GM23338 (cell line): ENCODE measurements at regions not wholly inside any gene's neighbourhood (a gene's known extent, or its start where the extent isn't known, plus 50 kb on each side); places are given as distances from the start of the nearest gene placed in this dataset.

Source experiments
- ATAC-seq: fragments of 200-7000 bp; cut with Tn5 transposase; 3 replicates; pipeline ENCODE4 v1.9.1; 2020
- DNase-seq: peaks from one replicate; pipeline ENCODE4 v3.0.0-alpha.2; 2015; ENCODE audit warnings: low spot score
- H2AFZ ChIP-seq: fragments of 200-600 bp; sonication (generic); 2 replicates; pipeline ENCODE4 v1.8.0; 2016; ENCODE audit warnings: antibody characterized with exemption, mild to moderate bottlenecking, moderate library complexity
- H3F3A ChIP-seq: fragments of 200-600 bp; sonication (generic); replicated peaks from 2 replicates; pipeline ENCODE4 v1.8.0; 2017; ENCODE audit warnings: antibody characterized with exemption, mixed run types, low read depth
- H3K27ac ChIP-seq: fragments of 200-600 bp; sonication (generic); 2 replicates; pipeline ENCODE4 v1.6.1; 2016; ENCODE audit warnings: low read depth
- H3K27me3 ChIP-seq: fragments of 200-600 bp; sonication (generic); 2 replicates; pipeline ENCODE4 v1.8.0; 2016; ENCODE audit warnings: mild to moderate bottlenecking, mixed run types, moderate library complexity; ENCODE audit not compliant: insufficient read depth
- H3K36me3 ChIP-seq: fragments of 200-600 bp; sonication (generic); 2 replicates; pipeline ENCODE4 v1.8.0; 2016; ENCODE audit warnings: mild to moderate bottlenecking; ENCODE audit not compliant: insufficient read depth
- H3K4me1 ChIP-seq: fragments of 200-600 bp; sonication (generic); 2 replicates; pipeline ENCODE4 v1.8.0; 2016; ENCODE audit warnings: mild to moderate bottlenecking, moderate library complexity; ENCODE audit not compliant: insufficient read depth
- H3K4me2 ChIP-seq: fragments of 200-600 bp; sonication (generic); 2 replicates; pipeline ENCODE4 v1.7.1; 2017; ENCODE audit warnings: mixed run types
- H3K4me3 ChIP-seq: fragments of 200-600 bp; sonication (generic); 2 replicates; pipeline ENCODE4 v1.6.1; 2016; ENCODE audit warnings: mixed run types
- H3K79me2 ChIP-seq: fragments of 200-600 bp; sonication (generic); replicated peaks from 2 replicates; pipeline ENCODE4 v1.8.0; 2017; ENCODE audit warnings: mild to moderate bottlenecking; ENCODE audit not compliant: insufficient read depth
- H3K9me2 ChIP-seq: fragments of 200-600 bp; sonication (generic); 2 replicates; pipeline ENCODE4 v1.8.0; 2017; ENCODE audit not compliant: insufficient read depth
- H4K20me1 ChIP-seq: fragments of 200-600 bp; sonication (generic); replicated peaks from 2 replicates; pipeline ENCODE4 v1.8.0; 2017; ENCODE audit warnings: mild to moderate bottlenecking; ENCODE audit not compliant: insufficient read depth
- H3K27ac Mint-ChIP-seq: 2 replicates; pipeline ENCODE4 v1.8.0; 2020; ENCODE audit warnings: inconsistent platforms, mild to moderate bottlenecking, moderate library complexity, mixed read lengths
- H3K27me3 Mint-ChIP-seq: 3 replicates; pipeline ENCODE4 v1.8.0; 2022; ENCODE audit warnings: low read depth, mild to moderate bottlenecking, moderate library complexity, mixed read lengths, inconsistent platforms; ENCODE audit not compliant: insufficient read depth, poor library complexity
- H3K36me3 Mint-ChIP-seq: 3 replicates; pipeline ENCODE4 v1.8.0; 2021; ENCODE audit warnings: low read depth, mild to moderate bottlenecking, inconsistent platforms, moderate library complexity, mixed read lengths
- H3K4me1 Mint-ChIP-seq: 3 replicates; pipeline ENCODE4 v1.8.0; 2020; ENCODE audit warnings: mild to moderate bottlenecking, inconsistent platforms, mixed read lengths
- H3K4me3 Mint-ChIP-seq: 3 replicates; pipeline ENCODE4 v1.8.0; 2021; ENCODE audit warnings: moderate library complexity, mild to moderate bottlenecking, inconsistent platforms, mixed read lengths
- H3K9me3 Mint-ChIP-seq: 3 replicates; pipeline ENCODE4 v1.8.0; 2020; ENCODE audit warnings: moderate library complexity, mild to moderate bottlenecking, inconsistent platforms, mixed read lengths
- CREB1 ChIP-seq: fragments of 250-450 bp; sonication (Bioruptor Pico); IDR thresholded peaks from 2 replicates; pipeline ENCODE4 v1.5.0; 2020; ENCODE audit warnings: low read depth, mild to moderate bottlenecking, moderate library complexity
- EZH2phosphoT487 ChIP-seq: fragments of 200-600 bp; sonication (generic); IDR thresholded peaks from one replicate; pipeline ENCODE4 v1.8.1; 2018; ENCODE audit warnings: antibody characterized with exemption; ENCODE audit not compliant: unreplicated experiment
- NANOG ChIP-seq: IDR thresholded peaks from 2 replicates; pipeline ENCODE4 v1.6.1; 2016; ENCODE audit warnings: antibody characterized with exemption, borderline replicate concordance
- ZNF331 ChIP-seq: fragments of 250-450 bp; sonication (Bioruptor Pico); IDR thresholded peaks from 2 replicates; pipeline ENCODE4 v1.5.0; 2020; ENCODE audit warnings: low read depth, mild to moderate bottlenecking, moderate library complexity
- TF ChIP-seq, protein P1 (sequence below): fragments of 250-450 bp; sonication (Bioruptor Pico); IDR thresholded peaks from 2 replicates; pipeline ENCODE4 v1.5.0; 2020; ENCODE audit warnings: mild to moderate bottlenecking, moderate library complexity
- TF ChIP-seq, protein P2 (sequence below), 2 experiments: fragments of 200-600 bp in 1 of 2; sonication (generic) in 1 of 2; conservative IDR thresholded peaks; 2 replicates each; pipeline versions ENCODE4 v1.5.1 to v1.6.1; 2016 to 2017; ENCODE audit warnings: antibody characterized with exemption in 2 of 2, low read depth in 2 of 2, mild to moderate bottlenecking in 2 of 2, moderate library complexity in 1 of 2

DNA sequence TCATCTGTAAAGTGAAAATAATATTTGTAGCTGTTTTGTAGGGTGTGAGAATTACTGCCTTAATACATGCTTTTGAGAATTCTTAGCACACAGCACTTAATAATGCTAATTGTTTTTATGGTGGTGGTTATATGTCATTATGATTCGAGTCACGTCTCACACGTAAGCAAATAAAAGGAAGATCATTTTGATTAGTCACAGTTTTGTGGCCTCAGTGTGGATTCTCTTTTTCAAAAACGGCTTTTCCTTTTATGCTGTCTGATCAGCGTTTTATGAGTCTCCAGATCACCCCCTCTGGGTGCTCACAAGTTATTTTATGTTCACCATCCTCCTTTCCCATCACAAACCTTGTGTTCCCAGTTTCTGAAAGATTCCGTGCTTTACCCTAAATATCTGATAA is 255.6 kb upstream of the CNTN4 start (continued):
- no peak for TF ChIP-seq NANOG
- TF ChIP-seq, protein P1, sequence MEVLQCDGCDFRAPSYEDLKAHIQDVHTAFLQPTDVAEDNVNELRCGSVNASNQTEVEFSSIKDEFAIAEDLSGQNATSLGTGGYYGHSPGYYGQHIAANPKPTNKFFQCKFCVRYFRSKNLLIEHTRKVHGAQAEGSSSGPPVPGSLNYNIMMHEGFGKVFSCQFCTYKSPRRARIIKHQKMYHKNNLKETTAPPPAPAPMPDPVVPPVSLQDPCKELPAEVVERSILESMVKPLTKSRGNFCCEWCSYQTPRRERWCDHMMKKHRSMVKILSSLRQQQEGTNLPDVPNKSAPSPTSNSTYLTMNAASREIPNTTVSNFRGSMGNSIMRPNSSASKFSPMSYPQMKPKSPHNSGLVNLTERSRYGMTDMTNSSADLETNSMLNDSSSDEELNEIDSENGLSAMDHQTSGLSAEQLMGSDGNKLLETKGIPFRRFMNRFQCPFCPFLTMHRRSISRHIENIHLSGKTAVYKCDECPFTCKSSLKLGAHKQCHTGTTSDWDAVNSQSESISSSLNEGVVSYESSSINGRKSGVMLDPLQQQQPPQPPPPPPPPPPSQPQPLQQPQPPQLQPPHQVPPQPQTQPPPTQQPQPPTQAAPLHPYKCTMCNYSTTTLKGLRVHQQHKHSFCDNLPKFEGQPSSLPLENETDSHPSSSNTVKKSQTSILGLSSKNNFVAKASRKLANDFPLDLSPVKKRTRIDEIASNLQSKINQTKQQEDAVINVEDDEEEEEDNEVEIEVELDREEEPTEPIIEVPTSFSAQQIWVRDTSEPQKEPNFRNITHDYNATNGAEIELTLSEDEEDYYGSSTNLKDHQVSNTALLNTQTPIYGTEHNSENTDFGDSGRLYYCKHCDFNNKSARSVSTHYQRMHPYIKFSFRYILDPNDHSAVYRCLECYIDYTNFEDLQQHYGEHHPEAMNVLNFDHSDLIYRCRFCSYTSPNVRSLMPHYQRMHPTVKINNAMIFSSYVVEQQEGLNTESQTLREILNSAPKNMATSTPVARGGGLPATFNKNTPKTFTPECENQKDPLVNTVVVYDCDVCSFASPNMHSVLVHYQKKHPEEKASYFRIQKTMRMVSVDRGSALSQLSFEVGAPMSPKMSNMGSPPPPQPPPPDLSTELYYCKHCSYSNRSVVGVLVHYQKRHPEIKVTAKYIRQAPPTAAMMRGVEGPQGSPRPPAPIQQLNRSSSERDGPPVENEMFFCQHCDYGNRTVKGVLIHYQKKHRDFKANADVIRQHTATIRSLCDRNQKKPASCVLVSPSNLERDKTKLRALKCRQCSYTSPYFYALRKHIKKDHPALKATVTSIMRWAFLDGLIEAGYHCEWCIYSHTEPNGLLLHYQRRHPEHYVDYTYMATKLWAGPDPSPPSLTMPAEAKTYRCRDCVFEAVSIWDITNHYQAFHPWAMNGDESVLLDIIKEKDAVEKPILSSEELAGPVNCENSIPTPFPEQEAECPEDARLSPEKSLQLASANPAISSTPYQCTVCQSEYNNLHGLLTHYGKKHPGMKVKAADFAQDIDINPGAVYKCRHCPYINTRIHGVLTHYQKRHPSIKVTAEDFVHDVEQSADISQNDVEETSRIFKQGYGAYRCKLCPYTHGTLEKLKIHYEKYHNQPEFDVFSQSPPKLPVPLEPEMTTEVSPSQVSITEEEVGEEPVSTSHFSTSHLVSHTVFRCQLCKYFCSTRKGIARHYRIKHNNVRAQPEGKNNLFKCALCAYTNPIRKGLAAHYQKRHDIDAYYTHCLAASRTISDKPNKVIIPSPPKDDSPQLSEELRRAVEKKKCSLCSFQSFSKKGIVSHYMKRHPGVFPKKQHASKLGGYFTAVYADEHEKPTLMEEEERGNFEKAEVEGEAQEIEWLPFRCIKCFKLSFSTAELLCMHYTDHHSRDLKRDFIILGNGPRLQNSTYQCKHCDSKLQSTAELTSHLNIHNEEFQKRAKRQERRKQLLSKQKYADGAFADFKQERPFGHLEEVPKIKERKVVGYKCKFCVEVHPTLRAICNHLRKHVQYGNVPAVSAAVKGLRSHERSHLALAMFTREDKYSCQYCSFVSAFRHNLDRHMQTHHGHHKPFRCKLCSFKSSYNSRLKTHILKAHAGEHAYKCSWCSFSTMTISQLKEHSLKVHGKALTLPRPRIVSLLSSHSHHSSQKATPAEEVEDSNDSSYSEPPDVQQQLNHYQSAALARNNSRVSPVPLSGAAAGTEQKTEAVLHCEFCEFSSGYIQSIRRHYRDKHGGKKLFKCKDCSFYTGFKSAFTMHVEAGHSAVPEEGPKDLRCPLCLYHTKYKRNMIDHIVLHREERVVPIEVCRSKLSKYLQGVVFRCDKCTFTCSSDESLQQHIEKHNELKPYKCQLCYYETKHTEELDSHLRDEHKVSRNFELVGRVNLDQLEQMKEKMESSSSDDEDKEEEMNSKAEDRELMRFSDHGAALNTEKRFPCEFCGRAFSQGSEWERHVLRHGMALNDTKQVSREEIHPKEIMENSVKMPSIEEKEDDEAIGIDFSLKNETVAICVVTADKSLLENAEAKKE (CRISPR knock-in tag), result no peak
- TF ChIP-seq CREB1 (CRISPR knock-in tag), result no peak

DNA sequence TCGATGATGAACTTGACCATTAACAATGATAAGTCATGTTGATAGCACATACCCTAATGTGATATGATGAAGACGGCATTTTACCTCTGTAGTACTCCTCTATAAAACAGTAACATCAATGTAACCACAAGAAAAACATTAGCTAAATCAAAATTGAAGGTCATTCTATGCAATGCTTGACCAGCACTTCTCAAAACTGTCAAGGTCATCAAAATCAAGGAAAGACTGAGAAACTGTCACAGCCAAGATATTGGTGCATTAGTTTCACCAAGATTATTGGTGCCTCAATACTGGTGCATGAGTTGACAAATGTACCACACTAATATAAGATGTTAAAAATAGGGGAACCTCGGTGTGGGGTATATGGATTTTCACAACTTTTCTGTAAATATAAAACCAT is 251.1 kb upstream of the CNTN4 start:
- Mint-ChIP-seq H3K4me1 (no peaks in the 10 kb centered on the region), H3K4me3 (no peak overlapping the region), H3K27me3 (no peaks in the 10 kb centered on the region), H3K36me3 (peaks cover 24% of the 10 kb centered on the region), H3K27ac (no peak overlapping the region), H3K9me3 (peaks cover 92% of the 10 kb centered on the region)
- Histone ChIP-seq H3K4me3 (no peak overlapping the region), H3K9me2 (no peaks in the 10 kb centered on the region), H3K27me3 (no peaks in the 10 kb centered on the region), H3K36me3 (no peaks in the 10 kb centered on the region), H2AFZ (no peak overlapping the region), H3K4me2 (no peak overlapping the region), H3K79me2 (no peaks in the 10 kb centered on the region), H3K4me1 (no peaks in the 10 kb centered on the region), H4K20me1 (no peaks in the 10 kb centered on the region), H3F3A (no peaks in the 10 kb centered on the region), H3K27ac (no peak overlapping the region)
- no peak for TF ChIP-seq ZNF331 (CRISPR knock-in tag)
- ATAC-seq, result no peak
- no peak for DNase-seq

DNA sequence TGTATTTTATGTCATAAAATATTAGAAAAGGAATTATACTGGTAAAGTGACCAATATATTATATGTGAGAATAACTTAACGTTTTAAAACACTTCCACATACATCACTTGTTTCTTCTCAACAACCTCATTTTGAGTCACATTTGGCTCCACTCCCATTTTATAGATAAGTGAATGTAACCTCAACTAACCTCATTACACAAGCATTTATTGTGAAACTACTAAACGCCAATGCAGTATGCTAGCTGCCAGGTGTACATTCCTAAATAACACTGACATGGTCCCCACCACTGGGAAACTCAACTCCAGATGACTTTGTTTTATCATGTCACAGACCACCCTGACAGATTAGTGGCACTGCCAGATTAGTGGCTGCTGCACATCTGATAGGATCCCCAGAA is 249.7 kb upstream of the CNTN4 start:
- Histone ChIP-seq H2AFZ (no peak overlapping the region), H4K20me1 (no peaks in the 10 kb centered on the region), H3K4me2 (no peak overlapping the region), H3F3A (no peaks in the 10 kb centered on the region), H3K27me3 (no peaks in the 10 kb centered on the region), H3K27ac (no peak overlapping the region), H3K36me3 (no peaks in the 10 kb centered on the region), H3K4me1 (no peaks in the 10 kb centered on the region), H3K9me2 (no peaks in the 10 kb centered on the region), H3K4me3 (no peak overlapping the region), H3K79me2 (no peaks in the 10 kb centered on the region)
- Mint-ChIP-seq H3K27me3 (no peaks in the 10 kb centered on the region), H3K27ac (no peak overlapping the region), H3K4me3 (no peak overlapping the region), H3K4me1 (no peaks in the 10 kb centered on the region), H3K9me3 (peaks cover 91% of the 10 kb centered on the region), H3K36me3 (peaks cover 18% of the 10 kb centered on the region; the same call in 2 of the 3 replicates)
- ATAC-seq, result no peak
- no peak for DNase-seq
- TF ChIP-seq, protein P2, sequence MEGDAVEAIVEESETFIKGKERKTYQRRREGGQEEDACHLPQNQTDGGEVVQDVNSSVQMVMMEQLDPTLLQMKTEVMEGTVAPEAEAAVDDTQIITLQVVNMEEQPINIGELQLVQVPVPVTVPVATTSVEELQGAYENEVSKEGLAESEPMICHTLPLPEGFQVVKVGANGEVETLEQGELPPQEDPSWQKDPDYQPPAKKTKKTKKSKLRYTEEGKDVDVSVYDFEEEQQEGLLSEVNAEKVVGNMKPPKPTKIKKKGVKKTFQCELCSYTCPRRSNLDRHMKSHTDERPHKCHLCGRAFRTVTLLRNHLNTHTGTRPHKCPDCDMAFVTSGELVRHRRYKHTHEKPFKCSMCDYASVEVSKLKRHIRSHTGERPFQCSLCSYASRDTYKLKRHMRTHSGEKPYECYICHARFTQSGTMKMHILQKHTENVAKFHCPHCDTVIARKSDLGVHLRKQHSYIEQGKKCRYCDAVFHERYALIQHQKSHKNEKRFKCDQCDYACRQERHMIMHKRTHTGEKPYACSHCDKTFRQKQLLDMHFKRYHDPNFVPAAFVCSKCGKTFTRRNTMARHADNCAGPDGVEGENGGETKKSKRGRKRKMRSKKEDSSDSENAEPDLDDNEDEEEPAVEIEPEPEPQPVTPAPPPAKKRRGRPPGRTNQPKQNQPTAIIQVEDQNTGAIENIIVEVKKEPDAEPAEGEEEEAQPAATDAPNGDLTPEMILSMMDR (conservative IDR thresholded peaks at IDR 0.05; ENCODE audit: low read depth in 2 of 2), result no peak
- TF ChIP-seq ZNF331 (CRISPR knock-in tag), result no peak
- TF ChIP-seq EZH2phosphoT487, result no peak
